Lower leg skin (tissue), 3 donors: ENCODE measurements at regions not wholly inside any gene's neighbourhood (a gene's known extent, or its start where the extent isn't known, plus 50 kb on each side); places are given as distances from the start of the nearest gene placed in this dataset.

Source experiments
- CTCF ChIP-seq, 3 donors: fragments of 450-650 bp; IDR thresholded peaks; one replicate each; pipeline ENCODE4 v1.5.1; 2016; ENCODE audit warnings: antibody characterized with exemption in 3 of 3, mild to moderate bottlenecking in 3 of 3, moderate library complexity in 2 of 3
- POLR2A ChIP-seq, 2 donors: fragments of 450-650 bp; IDR thresholded peaks; one replicate each; pipeline ENCODE4 v1.6.1; 2016 to 2017; ENCODE audit warnings: antibody characterized with exemption in 2 of 2, mild to moderate bottlenecking in 1 of 2, moderate library complexity in 1 of 2

- no peak for TF ChIP-seq CTCF (IDR thresholded peaks at IDR 0.05)
- no peak for TF ChIP-seq POLR2A (IDR thresholded peaks at IDR 0.05)
Observed at GRCh38 chr13:48874165-48874564, 101.5 kb upstream of the FNDC3A start.
